Upper lobe of right lung (tissue), 1 donor: ENCODE measurements at regions not wholly inside any gene's neighbourhood (a gene's known extent, or its start where the extent isn't known, plus 50 kb on each side); places are given as distances from the start of the nearest gene placed in this dataset.
"Not testable (repeated sequence)": the region's sequence is repeated elsewhere in the genome, so short reads cannot be mapped to it uniquely, and the experiment has no call there.

ENCODE experiments used
- ATAC-seq: fragments of 200-7000 bp; cut with Tn5 transposase; one replicate; pipeline ENCODE4 v1.9.1; 2020; ENCODE audit warnings: mild to moderate bottlenecking, moderate library complexity
- DNase-seq: peaks from one replicate; pipeline ENCODE4 v3.0.0-alpha.2; 2020
- H3K27ac ChIP-seq: fragments of 200-600 bp; one replicate; pipeline ENCODE4 v1.8.0; 2022
- H3K27me3 ChIP-seq: fragments of 200-600 bp; one replicate; pipeline ENCODE4 v1.8.0; 2022; ENCODE audit warnings: mild to moderate bottlenecking
- H3K36me3 ChIP-seq: fragments of 200-600 bp; one replicate; pipeline ENCODE4 v1.8.0; 2022
- H3K4me1 ChIP-seq: fragments of 200-600 bp; one replicate; pipeline ENCODE4 v1.8.0; 2022
- H3K4me3 ChIP-seq: fragments of 200-600 bp; one replicate; pipeline ENCODE4 v1.8.0; 2022; ENCODE audit warnings: mild to moderate bottlenecking
- H3K9me3 ChIP-seq: fragments of 200-600 bp; one replicate; pipeline ENCODE4 v1.8.0; 2022
- CTCF ChIP-seq: fragments of 200-600 bp; IDR thresholded peaks from one replicate; pipeline ENCODE4 v1.8.0; 2022; ENCODE audit warnings: antibody characterized with exemption
- intact Hi-C: fragments of 100-400 bp; cut with DNase I; formaldehyde crosslinking; loops from one replicate; pipeline ENCODE4 v1.11.0; 2022
- donor health status: DM: no; HTN: yes; CAD: no; lungs with severe emphysema.

GRCh38 chr12:76176940-76177339 is 92.5 kb upstream of the NAP1L1 start:
- no peak for ATAC-seq

GRCh38 chr12:76175946-76176345 is 91.5 kb upstream of the NAP1L1 start:
- H3K4me3 ChIP-seq, ATAC-seq, H3K4me1 ChIP-seq, DNase-seq, intact Hi-C loops, H3K9me3 ChIP-seq, H3K27ac ChIP-seq, H3K27me3 ChIP-seq, H3K36me3 ChIP-seq: not testable (repeated sequence)

More at GRCh38 chr12:76176940-76177339, 92.5 kb upstream of the NAP1L1 start:
- H3K27ac ChIP-seq: no peak overlapping the region
- H3K9me3 ChIP-seq: no peaks in the 10 kb centered on the region
- no peak overlapping the region for H3K4me3 ChIP-seq
- no peak for DNase-seq
- no peaks in the 10 kb centered on the region for H3K4me1 ChIP-seq
- intact Hi-C loops: no loop called here
- no peak for TF ChIP-seq CTCF
- H3K27me3 ChIP-seq: no peaks in the 10 kb centered on the region
- no peaks in the 10 kb centered on the region for H3K36me3 ChIP-seq

GRCh38 chr12:76173756-76174155 is 89.3 kb upstream of the NAP1L1 start:
- no peaks in the 10 kb centered on the region for H3K27me3 ChIP-seq
- ATAC-seq (no peak), DNase-seq (no peak)
- intact Hi-C loops: no loop called here
- no peaks in the 10 kb centered on the region for H3K9me3 ChIP-seq
- no peak for TF ChIP-seq CTCF
- H3K4me3 ChIP-seq: no peak overlapping the region
- no peaks in the 10 kb centered on the region for H3K36me3 ChIP-seq
- H3K4me1 ChIP-seq: no peaks in the 10 kb centered on the region
- H3K27ac ChIP-seq: no peak overlapping the region

GRCh38 chr12:76158518-76159321 is 74.2 kb upstream of the NAP1L1 start:
- no peak for DNase-seq
- peak; percentile 62 for TF ChIP-seq CTCF
- Histone ChIP-seq H3K9me3 (no peaks in the 10 kb centered on the region), H3K27ac (no peak overlapping the region), H3K4me3 (peak overlapping the region; percentile 9), H3K4me1 (peaks cover 3% of the 10 kb centered on the region), H3K36me3 (no peaks in the 10 kb centered on the region), H3K27me3 (no peaks in the 10 kb centered on the region)
- intact Hi-C loops: no loop called here
- ATAC-seq: peak; percentile 94

GRCh38 chr12:76156726-76157125 is 72.2 kb upstream of the NAP1L1 start:
- H3K27ac ChIP-seq: no peak overlapping the region
- no peaks in the 10 kb centered on the region for H3K27me3 ChIP-seq
- DNase-seq (no peak), ATAC-seq (no peak)
- intact Hi-C loops: no loop called here
- no peak overlapping the region for H3K4me3 ChIP-seq
- TF ChIP-seq CTCF: no peak
- H3K36me3 ChIP-seq: no peaks in the 10 kb centered on the region
- H3K4me1 ChIP-seq: peaks cover 3% of the 10 kb centered on the region
- H3K9me3 ChIP-seq: no peaks in the 10 kb centered on the region

- ATAC-seq (no peak), DNase-seq (no peak)
- peaks cover 3% of the 10 kb centered on the region for H3K4me1 ChIP-seq
- no peak overlapping the region for H3K27ac ChIP-seq
- intact Hi-C loops: no loop called here
- H3K27me3 ChIP-seq: no peaks in the 10 kb centered on the region
- H3K4me3 ChIP-seq: no peak overlapping the region
- no peaks in the 10 kb centered on the region for H3K9me3 ChIP-seq
- no peak for TF ChIP-seq CTCF
- no peaks in the 10 kb centered on the region for H3K36me3 ChIP-seq
Measured at GRCh38 chr12:76156314-76156713, 71.8 kb upstream of the NAP1L1 start.
